BLaER1 treated with 17β-estradiol and CSF1 and Interleukin-3, amounts not matched to agents 10 nM and 100 nM (cell line): ENCODE measurements at regions not wholly inside any gene's neighbourhood (a gene's known extent, or its start where the extent isn't known, plus 50 kb on each side); places are given as distances from the start of the nearest gene placed in this dataset.

Experiments
- H3K27ac ChIP-seq, 11 experiments: shearing (Covaris generic); formaldehyde crosslinking; 2 replicates each; pipeline ENCODE4 v1.8.1; 2022
- H3K27me3 ChIP-seq, 11 experiments: shearing (Covaris generic); formaldehyde crosslinking; 2 replicates each; pipeline ENCODE4 v1.8.1; 2022
- H3K36me3 ChIP-seq, 11 experiments: shearing (Covaris generic); formaldehyde crosslinking; 2 replicates each; pipeline ENCODE4 v1.8.1; 2022
- H3K4me1 ChIP-seq, 10 experiments: shearing (Covaris generic); formaldehyde crosslinking; 2 replicates each; pipeline ENCODE4 v1.8.1; 2022
- H3K4me2 ChIP-seq, 11 experiments: shearing (Covaris generic); formaldehyde crosslinking; 2 replicates each; pipeline ENCODE4 v1.8.1; 2022
- H3K4me3 ChIP-seq, 10 experiments: shearing (Covaris generic); formaldehyde crosslinking; 2 replicates each; pipeline ENCODE4 v1.8.1; 2022
- H3K9ac ChIP-seq, 11 experiments: shearing (Covaris generic); formaldehyde crosslinking; 2 replicates each; pipeline ENCODE4 v1.8.1; 2022
- H3K9me3 ChIP-seq, 11 experiments: shearing (Covaris generic); formaldehyde crosslinking; replicated peaks in 1 of 11; 2 replicates each; pipeline ENCODE4 v1.8.1; 2022
- H4K20me1 ChIP-seq, 11 experiments: shearing (Covaris generic); formaldehyde crosslinking; 2 replicates each; pipeline ENCODE4 v1.8.1; 2022
- Cebpa-rat ChIP-seq, 11 experiments: shearing (Covaris generic); IDR thresholded peaks; 2 replicates each; pipeline ENCODE4 v1.8.1; 2022

DNA sequence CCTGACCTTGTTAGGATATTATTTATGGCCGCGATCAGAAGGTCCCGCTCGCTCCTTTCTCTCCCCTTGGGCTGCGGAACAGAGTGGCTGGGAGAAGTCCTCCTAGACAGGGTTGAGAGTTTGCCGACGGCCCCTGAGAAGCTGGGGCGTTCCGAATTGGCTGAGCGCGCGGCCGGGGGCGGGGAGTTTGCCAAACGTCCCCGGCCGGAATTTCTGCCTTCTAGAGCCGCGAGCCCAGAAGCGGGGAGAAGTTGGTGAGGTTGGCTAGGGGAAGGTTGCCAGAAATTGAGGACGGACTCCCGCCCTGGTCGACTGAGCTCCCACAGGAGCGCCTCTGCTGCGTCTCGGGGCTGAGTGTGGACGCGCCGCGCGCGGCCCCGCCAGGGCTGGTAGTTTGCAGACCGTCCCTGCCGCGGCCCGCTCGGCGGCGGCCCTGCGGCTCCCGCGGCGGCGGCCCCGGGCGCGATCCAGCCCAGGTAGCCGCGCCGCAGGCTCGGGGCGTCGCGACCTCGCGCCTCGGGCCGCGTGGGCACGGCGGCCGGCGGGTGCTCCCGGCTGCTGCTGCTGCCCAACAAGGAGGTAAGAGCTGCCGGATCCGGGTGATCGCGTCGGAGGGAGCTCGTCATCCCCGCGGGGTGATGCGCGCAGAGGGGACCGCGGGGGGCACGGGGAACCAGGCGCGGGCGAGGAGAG is 134.0 kb upstream of the MGAT5 start:
- TF ChIP-seq Cebpa-rat (IDR thresholded peaks at IDR 0.05), result no peak
- Histone ChIP-seq H3K36me3 (peaks cover 0 to 8% (median 0%) of the 10 kb centered on the region in 11 experiments; a peak in 2 of 22 replicates), H3K4me3 (peak overlapping the region; percentile 89 to 99 (median 98)), H3K27me3 (no peaks in the 10 kb centered on the region), H3K9ac (peak overlapping the region; percentile 90 to 97 (median 94)), H3K4me2 (peak overlapping the region; percentile 85 to 96 (median 93)), H3K9me3 (no peaks in the 10 kb centered on the region), H4K20me1 (peaks cover 31 to 50% (median 40%) of the 10 kb centered on the region in 11 experiments; a peak in 21 of 22 replicates), H3K4me1 (peaks cover 44 to 68% (median 65%) of the 10 kb centered on the region in 10 experiments), H3K27ac (peak overlapping the region; percentile 74 to 95 (median 90))

DNA sequence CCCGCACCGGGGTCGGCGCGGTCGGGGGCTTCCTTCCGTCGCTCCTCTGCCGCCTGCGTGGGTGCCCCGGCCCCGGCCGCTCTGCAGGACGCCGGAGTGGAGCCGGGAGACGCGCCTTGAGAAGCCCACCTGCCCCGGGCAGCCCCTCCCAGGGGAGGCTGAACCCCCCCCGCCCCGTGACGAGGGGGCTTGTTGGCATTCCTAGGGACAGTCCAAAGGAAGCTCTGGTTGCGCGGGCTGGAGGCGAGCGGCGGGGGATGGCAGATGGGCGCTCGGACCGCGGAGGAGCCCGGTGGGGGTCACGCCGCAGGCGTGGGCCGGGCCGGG is 133.5 kb upstream of the MGAT5 start:
- no peak for TF ChIP-seq Cebpa-rat (IDR thresholded peaks at IDR 0.05)
- Histone ChIP-seq H3K4me3 (peak overlapping the region; percentile 89 to 99 (median 98)), H3K27me3 (no peaks in the 10 kb centered on the region), H3K4me1 (peaks cover 49 to 73% (median 70%) of the 10 kb centered on the region in 10 experiments), H3K36me3 (peaks cover 0 to 8% (median 0%) of the 10 kb centered on the region in 11 experiments; a peak in 2 of 22 replicates), H3K9me3 (no peaks in the 10 kb centered on the region), H3K4me2 (peak overlapping the region; percentile 76 to 96 (median 93)), H3K27ac (peak overlapping the region; percentile 74 to 95 (median 90)), H3K9ac (peak overlapping the region; percentile 90 to 97 (median 94)), H4K20me1 (peaks cover 35 to 55% (median 45%) of the 10 kb centered on the region in 11 experiments; a peak in 21 of 22 replicates)

DNA sequence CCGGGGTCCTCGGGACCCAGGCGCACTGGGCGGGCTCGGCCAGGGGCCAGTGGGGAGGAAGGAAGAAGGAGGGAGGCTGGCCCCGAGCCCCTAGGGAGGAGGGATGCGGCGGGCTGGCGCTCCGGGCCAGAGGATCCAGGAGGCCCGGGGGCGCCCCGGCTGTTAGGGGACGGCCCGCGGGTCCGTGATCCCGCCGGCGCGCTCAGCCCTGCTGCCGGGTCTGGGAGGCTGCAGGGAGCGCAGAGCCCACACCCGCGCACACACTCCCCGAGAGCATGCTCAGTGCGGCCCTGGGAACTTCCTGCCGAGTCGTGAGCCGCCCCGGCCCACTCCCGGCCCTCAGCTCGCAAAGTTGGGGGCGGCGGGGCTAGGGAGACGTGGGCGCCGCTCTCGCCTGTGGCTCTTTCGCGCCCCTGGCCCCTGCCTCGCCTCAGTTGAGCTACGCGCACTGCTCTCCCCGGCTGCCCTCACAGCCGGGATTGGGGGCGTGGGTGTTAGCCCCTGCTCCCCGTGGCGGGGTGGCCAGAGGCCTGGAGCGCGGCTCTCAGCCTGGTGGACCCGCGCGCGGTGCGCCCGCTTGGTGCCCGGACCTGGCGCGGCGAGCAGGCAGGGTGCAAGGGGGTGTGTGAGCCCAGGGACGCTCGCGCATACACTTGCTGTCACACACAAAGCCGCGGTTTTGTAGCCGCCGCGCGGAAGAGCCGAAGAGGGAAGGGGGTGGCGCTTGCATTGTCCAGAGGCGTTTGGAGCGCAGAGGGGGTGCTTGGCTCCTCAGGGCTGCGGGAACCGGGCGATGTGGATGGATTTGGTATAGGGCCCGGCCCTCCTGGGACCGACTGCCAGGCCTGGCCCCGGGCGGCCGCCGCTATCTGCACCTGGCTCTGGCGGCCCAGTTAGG is 132.9 kb upstream of the MGAT5 start:
- peaks cover 35 to 61% (median 51%) of the 10 kb centered on the region in 11 experiments; a peak in 21 of 22 replicates for H4K20me1 ChIP-seq
- no peak for TF ChIP-seq Cebpa-rat (IDR thresholded peaks at IDR 0.05)
- peak overlapping the region; percentile 89 to 99 (median 98) for H3K4me3 ChIP-seq
- H3K27ac ChIP-seq, result peak overlapping the region; percentile 74 to 95 (median 90)
- H3K27me3 ChIP-seq, result no peaks in the 10 kb centered on the region
- H3K9ac ChIP-seq, result peak overlapping the region; percentile 90 to 97 (median 94)
- H3K36me3 ChIP-seq, result peaks cover 0 to 14% (median 3%) of the 10 kb centered on the region in 11 experiments; a peak in 6 of 22 replicates
- H3K4me1 ChIP-seq, result peaks cover 55 to 79% (median 75%) of the 10 kb centered on the region in 10 experiments
- H3K9me3 ChIP-seq, result no peaks in the 10 kb centered on the region
- peak overlapping the region; percentile 76 to 96 (median 93) for H3K4me2 ChIP-seq

GRCh38 chr2:134122610-134123009 is 131.3 kb upstream of the MGAT5 start:
- H3K27ac ChIP-seq, result peak overlapping the region in 5 of 11 experiments; percentile 88 to 95 (median 92); a peak in 7 of 22 replicates
- H4K20me1 ChIP-seq, result peaks cover 38 to 77% (median 67%) of the 10 kb centered on the region in 11 experiments; a peak in 21 of 22 replicates
- peak overlapping the region; percentile 76 to 96 (median 93) for H3K4me2 ChIP-seq
- no peaks in the 10 kb centered on the region for H3K27me3 ChIP-seq
- peaks cover 71 to 81% (median 78%) of the 10 kb centered on the region in 10 experiments for H3K4me1 ChIP-seq
- peak overlapping the region in 9 of 10 experiments; percentile 89 to 99 (median 98); a peak in 16 of 20 replicates for H3K4me3 ChIP-seq
- H3K36me3 ChIP-seq, result peaks cover 0 to 28% (median 5%) of the 10 kb centered on the region in 11 experiments; a peak in 9 of 22 replicates
- peak overlapping the region in 9 of 11 experiments; percentile 90 to 97 (median 94); a peak in 15 of 22 replicates for H3K9ac ChIP-seq
- no peaks in the 10 kb centered on the region for H3K9me3 ChIP-seq
- no peak for TF ChIP-seq Cebpa-rat (IDR thresholded peaks at IDR 0.05)

- Histone ChIP-seq H3K9me3 (no peaks in the 10 kb centered on the region), H3K4me2 (peak overlapping the region; percentile 76 to 96 (median 93)), H3K9ac (peak overlapping the region in 6 of 11 experiments; percentile 16 to 97 (median 76); a peak in 9 of 22 replicates), H3K4me1 (peaks cover 77 to 82% (median 81%) of the 10 kb centered on the region in 10 experiments), H3K27me3 (no peaks in the 10 kb centered on the region), H3K36me3 (peaks cover 0 to 35% (median 9%) of the 10 kb centered on the region in 11 experiments; a peak in 10 of 22 replicates), H3K27ac (peak overlapping the region in 2 of 11 experiments; percentile 92 to 94; a peak in 2 of 22 replicates), H4K20me1 (peaks cover 38 to 84% (median 74%) of the 10 kb centered on the region in 11 experiments; a peak in 21 of 22 replicates), H3K4me3 (peak overlapping the region in 5 of 10 experiments; percentile 89 to 99 (median 98); a peak in 7 of 20 replicates)
- TF ChIP-seq Cebpa-rat (IDR thresholded peaks at IDR 0.05), result no peak
Measured at GRCh38 chr2:134123332-134123731, 130.5 kb upstream of the MGAT5 start.

- Histone ChIP-seq H3K4me3 (peak overlapping the region in 3 of 10 experiments; percentile 89 to 99 (median 98); a peak in 3 of 20 replicates), H3K4me2 (peak overlapping the region; percentile 76 to 96 (median 93)), H4K20me1 (peaks cover 42 to 93% (median 81%) of the 10 kb centered on the region in 11 experiments; a peak in 21 of 22 replicates), H3K27me3 (no peaks in the 10 kb centered on the region), H3K4me1 (peaks cover 77 to 82% (median 81%) of the 10 kb centered on the region in 10 experiments), H3K27ac (peak overlapping the region in 1 of 11 experiments; percentile 10; a peak in 1 of 22 replicates), H3K9ac (peak overlapping the region in 5 of 11 experiments; percentile 13 to 97 (median 94); a peak in 7 of 22 replicates), H3K36me3 (peaks cover 4 to 44% (median 11%) of the 10 kb centered on the region in 11 experiments; a peak in 13 of 22 replicates), H3K9me3 (peaks cover 0 to 7% (median 0%) of the 10 kb centered on the region in 11 experiments; a peak in 6 of 22 replicates)
- TF ChIP-seq Cebpa-rat (IDR thresholded peaks at IDR 0.05), result no peak
Measured at GRCh38 chr2:134124047-134124753, 129.7 kb upstream of the MGAT5 start.

- Histone ChIP-seq H4K20me1 (peaks cover 31 to 99% (median 74%) of the 10 kb centered on the region in 11 experiments; a peak in 21 of 22 replicates), H3K4me3 (no peak overlapping the region), H3K36me3 (peaks cover 23 to 74% (median 30%) of the 10 kb centered on the region in 11 experiments), H3K9ac (peak overlapping the region in 1 of 11 experiments; percentile 13; a peak in 1 of 22 replicates), H3K27me3 (no peaks in the 10 kb centered on the region), H3K4me2 (peak overlapping the region; percentile 76 to 96 (median 93)), H3K4me1 (peaks cover 68 to 91% (median 73%) of the 10 kb centered on the region in 10 experiments), H3K9me3 (peaks cover 9 to 28% (median 19%) of the 10 kb centered on the region in 11 experiments; a peak in 20 of 22 replicates), H3K27ac (no peak overlapping the region)
- TF ChIP-seq Cebpa-rat (IDR thresholded peaks at IDR 0.05), result no peak
Measured at GRCh38 chr2:134127496-134127895, 126.4 kb upstream of the MGAT5 start.
